CD8-positive, alpha-beta memory T cell (primary cell): ENCODE measurements at regions not wholly inside any gene's neighbourhood (a gene's known extent, or its start where the extent isn't known, plus 50 kb on each side); places are given as distances from the start of the nearest gene placed in this dataset.

Experiments used
- CTCF ChIA-PET: fragments of 350-600 bp; sonication (Branson Sonifier 250); formaldehyde crosslinking; loops from one replicate; lab custom pipeline; 2021; ENCODE audit warnings: antibody characterized with exemption; lab: Charles Lee
- POLR2A ChIA-PET: fragments of 350-600 bp; sonication (Branson Sonifier 250); formaldehyde crosslinking; loops from one replicate; lab custom pipeline; 2021; ENCODE audit warnings: antibody characterized with exemption; lab: Charles Lee
- DNase-seq, 5 donors: peaks; one replicate each; pipeline versions ENCODE4 v3.0.0 to v3.0.0-alpha.2; 2020 to 2022; ENCODE audit warnings: mixed read lengths in 1 of 5
- H3K27ac ChIP-seq: one replicate; pipeline ENCODE4 v1.7.0; 2013; ENCODE audit warnings: low read depth, mild to moderate bottlenecking, low read length, moderate library complexity
- H3K27me3 ChIP-seq: 2 replicates; pipeline ENCODE4 v1.7.0; 2013; ENCODE audit warnings: low read length, mild to moderate bottlenecking; ENCODE audit not compliant: insufficient read depth, poor library complexity, severe bottlenecking
- H3K36me3 ChIP-seq: 2 replicates; pipeline ENCODE4 v1.7.0; 2013; ENCODE audit warnings: mild to moderate bottlenecking, low read length, moderate library complexity; ENCODE audit not compliant: insufficient read depth
- H3K4me1 ChIP-seq: 2 replicates; pipeline ENCODE4 v1.7.0; 2013; ENCODE audit warnings: mild to moderate bottlenecking, low read length, moderate library complexity; ENCODE audit not compliant: insufficient read depth
- H3K4me3 ChIP-seq: 2 replicates; pipeline ENCODE4 v1.7.0; 2013; ENCODE audit warnings: mild to moderate bottlenecking, low read length
- H3K9me3 ChIP-seq: 2 replicates; pipeline ENCODE4 v1.7.0; 2013; ENCODE audit warnings: mild to moderate bottlenecking, low read length
- H3K27ac Mint-ChIP-seq, 8 donors: one replicate each; pipeline ENCODE4 v1.8.0; 2020 to 2021; ENCODE audit warnings: mixed read lengths in 8 of 8, mild to moderate bottlenecking in 6 of 8, inconsistent platforms in 3 of 8, moderate library complexity in 3 of 8
- H3K27me3 Mint-ChIP-seq, 2 donors: one replicate each; pipeline ENCODE4 v1.8.0; 2020 to 2021; ENCODE audit warnings: mixed read lengths in 2 of 2, mild to moderate bottlenecking in 1 of 2, moderate library complexity in 1 of 2
- H3K36me3 Mint-ChIP-seq, 3 donors: one replicate each; pipeline ENCODE4 v1.8.0; 2020 to 2021; ENCODE audit warnings: mixed read lengths in 3 of 3, inconsistent platforms in 1 of 3, mild to moderate bottlenecking in 1 of 3
- H3K4me1 Mint-ChIP-seq, 3 donors: one replicate each; pipeline ENCODE4 v1.8.0; 2020 to 2021; ENCODE audit warnings: mixed read lengths in 3 of 3, inconsistent platforms in 1 of 3, mild to moderate bottlenecking in 1 of 3
- H3K4me3 Mint-ChIP-seq, 7 donors: one replicate each; pipeline ENCODE4 v1.8.0; 2020 to 2021; ENCODE audit warnings: mixed read lengths in 7 of 7, mild to moderate bottlenecking in 6 of 7, moderate library complexity in 4 of 7, inconsistent platforms in 2 of 7
- H3K9me3 Mint-ChIP-seq, 5 donors: one replicate each; pipeline ENCODE4 v1.8.0; 2020 to 2022; ENCODE audit warnings: mixed read lengths in 5 of 5, mild to moderate bottlenecking in 3 of 5, moderate library complexity in 2 of 5, inconsistent platforms in 1 of 5

DNA sequence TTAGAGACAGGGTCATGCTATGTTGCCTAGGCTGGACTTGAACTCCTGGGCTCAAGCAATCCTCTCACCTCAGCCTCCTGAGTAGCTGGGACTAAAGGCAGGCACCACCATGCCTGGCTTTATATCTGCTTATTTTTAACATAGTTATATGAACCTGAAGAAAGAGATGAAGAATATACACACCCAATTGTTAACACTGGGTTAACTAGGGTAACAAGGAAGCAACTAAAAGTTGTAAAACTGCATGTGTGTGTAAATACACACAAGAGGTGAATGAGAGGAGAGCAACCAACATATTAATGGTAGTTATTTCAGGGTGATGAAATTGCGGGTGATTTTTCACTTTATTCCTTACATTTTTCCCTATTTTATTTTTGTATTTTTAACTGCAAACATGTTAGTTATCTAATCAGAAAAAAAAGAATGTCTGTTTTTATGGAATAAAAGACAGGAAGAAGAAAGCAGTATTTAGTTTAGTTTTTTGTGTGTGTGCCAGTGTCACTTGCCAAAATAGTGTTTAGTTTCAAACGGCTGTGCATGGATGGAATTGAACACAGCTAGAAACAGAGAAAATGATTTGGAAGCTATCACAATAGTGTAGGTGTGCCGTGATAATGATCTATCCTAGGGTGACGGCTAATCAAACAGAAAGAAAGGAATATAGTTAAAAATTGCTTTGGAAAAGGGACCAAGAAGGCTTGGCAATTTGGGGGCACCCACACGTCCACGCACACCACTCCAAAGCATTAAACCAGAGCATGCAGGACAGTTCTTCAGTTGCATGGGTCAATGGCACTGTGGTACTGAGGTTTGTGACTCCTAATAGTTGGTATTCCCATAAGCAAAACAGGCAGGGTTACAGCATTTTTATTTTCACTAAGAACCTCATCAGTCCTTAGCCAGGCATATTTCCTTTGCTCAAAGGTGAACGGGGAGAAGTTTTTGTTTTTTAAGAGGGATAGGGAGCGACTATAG is 89.1 kb upstream of the KLHL13 start:
- no peaks in the 10 kb centered on the region for H3K27me3 ChIP-seq
- no peaks in the 10 kb centered on the region for H3K9me3 ChIP-seq
- no peaks in the 10 kb centered on the region for H3K4me1 ChIP-seq
- H3K4me3 ChIP-seq: no peak overlapping the region
- H3K27ac Mint-ChIP-seq: no peak overlapping the region
- H3K4me1 Mint-ChIP-seq: no peaks in the 10 kb centered on the region
- no peaks in the 10 kb centered on the region for H3K27me3 Mint-ChIP-seq
- no peaks in the 10 kb centered on the region for H3K36me3 ChIP-seq
- H3K9me3 Mint-ChIP-seq: no peaks in the 10 kb centered on the region
- H3K4me3 Mint-ChIP-seq: no peak overlapping the region
- CTCF ChIA-PET: no interaction called here
- POLR2A ChIA-PET: no interaction called here
- DNase-seq: no peak
- no peak overlapping the region for H3K27ac ChIP-seq
- no peaks in the 10 kb centered on the region for H3K36me3 Mint-ChIP-seq

GRCh38 chrX:118207831-118208453 is 91.3 kb upstream of the KLHL13 start:
- no peaks in the 10 kb centered on the region for H3K27me3 ChIP-seq
- H3K27me3 Mint-ChIP-seq: peaks cover 0 to 3% of the 10 kb centered on the region in 2 donors
- no peaks in the 10 kb centered on the region for H3K9me3 ChIP-seq
- no peaks in the 10 kb centered on the region for H3K36me3 Mint-ChIP-seq
- H3K27ac ChIP-seq: no peak overlapping the region
- ChIA-PET POLR2A (no interaction called here), CTCF (no interaction called here)
- H3K9me3 Mint-ChIP-seq: no peaks in the 10 kb centered on the region
- no peaks in the 10 kb centered on the region for H3K4me1 ChIP-seq
- no peak overlapping the region for H3K4me3 Mint-ChIP-seq
- DNase-seq: no peak
- H3K4me1 Mint-ChIP-seq: peaks cover 0 to 6% (median 0%) of the 10 kb centered on the region in 3 donors
- no peaks in the 10 kb centered on the region for H3K36me3 ChIP-seq
- no peak overlapping the region for H3K27ac Mint-ChIP-seq
- no peak overlapping the region for H3K4me3 ChIP-seq

GRCh38 chrX:118208481-118208880 is 91.9 kb upstream of the KLHL13 start:
- Histone ChIP-seq H3K27me3 (no peaks in the 10 kb centered on the region), H3K36me3 (no peaks in the 10 kb centered on the region), H3K4me3 (no peak overlapping the region), H3K27ac (no peak overlapping the region), H3K4me1 (no peaks in the 10 kb centered on the region), H3K9me3 (no peaks in the 10 kb centered on the region)
- H3K36me3 Mint-ChIP-seq: no peaks in the 10 kb centered on the region
- ChIA-PET CTCF (no interaction called here), POLR2A (no interaction called here)
- H3K4me3 Mint-ChIP-seq: no peak overlapping the region
- DNase-seq: no peak
- peaks cover 1 to 3% of the 10 kb centered on the region in 2 donors for H3K27me3 Mint-ChIP-seq
- H3K4me1 Mint-ChIP-seq: peaks cover 0 to 6% (median 0%) of the 10 kb centered on the region in 3 donors
- H3K27ac Mint-ChIP-seq: no peak overlapping the region
- no peaks in the 10 kb centered on the region for H3K9me3 Mint-ChIP-seq

- POLR2A ChIA-PET: no interaction called here
- Histone ChIP-seq H3K27me3 (no peaks in the 10 kb centered on the region), H3K36me3 (no peaks in the 10 kb centered on the region), H3K9me3 (no peaks in the 10 kb centered on the region), H3K27ac (no peak overlapping the region), H3K4me1 (no peaks in the 10 kb centered on the region), H3K4me3 (no peak overlapping the region)
- no peak for DNase-seq
- H3K9me3 Mint-ChIP-seq: no peaks in the 10 kb centered on the region
- no peak overlapping the region for H3K4me3 Mint-ChIP-seq
- peak overlapping the region in 1 of 8 donors; percentile 45 for H3K27ac Mint-ChIP-seq
- H3K27me3 Mint-ChIP-seq: peaks cover 1 to 3% of the 10 kb centered on the region in 2 donors
- CTCF ChIA-PET: no interaction called here
- H3K4me1 Mint-ChIP-seq: peaks cover 0 to 6% (median 0%) of the 10 kb centered on the region in 3 donors
- no peaks in the 10 kb centered on the region for H3K36me3 Mint-ChIP-seq
Observed at GRCh38 chrX:118211891-118212816, 95.5 kb upstream of the KLHL13 start.

DNA sequence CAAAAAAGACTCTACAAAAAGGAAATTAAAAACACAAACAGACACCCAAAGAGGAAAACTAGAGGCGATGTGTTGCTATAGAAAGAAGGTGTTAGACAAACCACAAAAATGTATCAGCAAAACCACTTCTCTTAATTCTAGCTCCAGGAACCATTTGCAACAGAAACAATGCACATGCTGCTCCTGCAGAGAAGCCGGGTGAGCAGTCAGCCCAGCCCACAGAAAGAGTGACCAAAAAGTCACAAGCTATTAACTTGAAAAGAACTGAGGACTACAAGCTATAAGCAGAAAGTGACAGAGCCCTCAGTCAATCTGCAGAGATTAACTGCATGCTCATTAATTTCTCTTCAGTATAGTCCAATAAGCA is 96.2 kb upstream of the KLHL13 start:
- H3K4me1 Mint-ChIP-seq: peaks cover 0 to 6% (median 0%) of the 10 kb centered on the region in 3 donors
- DNase-seq: no peak

DNA sequence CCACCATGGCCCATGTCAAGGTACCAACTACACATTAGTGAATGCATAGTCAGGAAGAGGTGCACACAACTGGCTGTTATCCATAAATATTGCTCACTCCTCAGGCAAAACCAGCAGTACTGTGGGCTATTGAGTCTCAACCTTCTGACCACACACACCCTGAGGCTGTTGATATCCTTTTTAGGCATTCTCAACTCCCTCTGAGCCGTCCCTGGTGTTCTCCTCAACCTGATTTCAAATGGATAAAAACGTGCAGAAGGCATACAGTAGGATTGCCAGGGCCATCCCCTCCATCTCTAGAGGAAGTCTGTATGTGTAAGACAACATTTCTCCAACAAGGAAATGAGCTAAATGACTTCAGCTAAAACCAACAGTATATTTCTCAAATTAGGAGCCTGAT is 98.7 kb upstream of the KLHL13 start:
- no peaks in the 10 kb centered on the region for H3K36me3 Mint-ChIP-seq
- CTCF ChIA-PET: no interaction called here

More for the DNA sequence above, 96.2 kb upstream of the KLHL13 start:
- no peak overlapping the region for H3K27ac Mint-ChIP-seq
- H3K36me3 ChIP-seq: no peaks in the 10 kb centered on the region
- CTCF ChIA-PET: no interaction called here
- H3K27ac ChIP-seq: no peak overlapping the region
- H3K27me3 ChIP-seq: no peaks in the 10 kb centered on the region
- H3K4me1 ChIP-seq: no peaks in the 10 kb centered on the region
- no peak overlapping the region for H3K4me3 Mint-ChIP-seq
- H3K4me3 ChIP-seq: no peak overlapping the region
- peaks cover 1 to 3% of the 10 kb centered on the region in 2 donors for H3K27me3 Mint-ChIP-seq
- no peaks in the 10 kb centered on the region for H3K9me3 ChIP-seq
- no peaks in the 10 kb centered on the region for H3K36me3 Mint-ChIP-seq
- H3K9me3 Mint-ChIP-seq: no peaks in the 10 kb centered on the region
- POLR2A ChIA-PET: no interaction called here

GRCh38 chrX:118216087-118216486 is 99.5 kb upstream of the KLHL13 start:
- POLR2A ChIA-PET: no interaction called here
- Histone ChIP-seq H3K4me1 (no peaks in the 10 kb centered on the region), H3K9me3 (no peaks in the 10 kb centered on the region), H3K4me3 (no peak overlapping the region), H3K36me3 (no peaks in the 10 kb centered on the region), H3K27me3 (no peaks in the 10 kb centered on the region), H3K27ac (no peak overlapping the region)
- Mint-ChIP-seq H3K27me3 (peaks cover 1 to 3% of the 10 kb centered on the region in 2 donors), H3K9me3 (no peaks in the 10 kb centered on the region), H3K4me3 (no peak overlapping the region), H3K27ac (no peak overlapping the region), H3K36me3 (no peaks in the 10 kb centered on the region), H3K4me1 (peaks cover 0 to 6% (median 0%) of the 10 kb centered on the region in 3 donors)
- DNase-seq: no peak
- CTCF ChIA-PET: no interaction called here

More for the DNA sequence above, 98.7 kb upstream of the KLHL13 start:
- no peaks in the 10 kb centered on the region for H3K9me3 Mint-ChIP-seq
- Histone ChIP-seq H3K36me3 (no peaks in the 10 kb centered on the region), H3K4me3 (no peak overlapping the region), H3K4me1 (no peaks in the 10 kb centered on the region), H3K27ac (no peak overlapping the region), H3K9me3 (no peaks in the 10 kb centered on the region), H3K27me3 (no peaks in the 10 kb centered on the region)
- no peak overlapping the region for H3K4me3 Mint-ChIP-seq
- H3K27ac Mint-ChIP-seq: no peak overlapping the region
- POLR2A ChIA-PET: no interaction called here
- no peak for DNase-seq
- peaks cover 1 to 3% of the 10 kb centered on the region in 2 donors for H3K27me3 Mint-ChIP-seq
- H3K4me1 Mint-ChIP-seq: peaks cover 0 to 6% (median 0%) of the 10 kb centered on the region in 3 donors
